Heart left ventricle (tissue), 16 donors: ENCODE measurements at regions not wholly inside any gene's neighbourhood (a gene's known extent, or its start where the extent isn't known, plus 50 kb on each side); places are given as distances from the start of the nearest gene placed in this dataset.

ENCODE experiments used
- ATAC-seq, 4 donors: fragments of 200-7000 bp; cut with Tn5 transposase; one replicate each; pipeline ENCODE4 v1.9.1; 2020 to 2022; ENCODE audit warnings: moderate library complexity in 4 of 4, mild to moderate bottlenecking in 3 of 4, moderate number of reproducible peaks in 1 of 4
- DNase-seq, 5 donors: peaks; one replicate each; pipeline ENCODE4 v3.0.0-alpha.2; 2020
- H3K27ac ChIP-seq, 12 donors: fragments of 200-600 bp; sonication (generic) in 4 of 12; one replicate each; pipeline versions ENCODE4 v1.5.0 to v1.8.0; 2016 to 2022; ENCODE audit warnings: mild to moderate bottlenecking in 2 of 12
- H3K27me3 ChIP-seq, 9 donors: fragments of 200-600 bp; sonication (generic) in 2 of 9; one replicate each; pipeline versions ENCODE4 v1.5.1 to v1.8.0; 2016 to 2022; ENCODE audit warnings: mild to moderate bottlenecking in 3 of 9
- H3K36me3 ChIP-seq, 9 donors: fragments of 200-600 bp; sonication (generic) in 2 of 9; one replicate each; pipeline versions ENCODE4 v1.5.0 to v1.8.0; 2018 to 2022; ENCODE audit warnings: mild to moderate bottlenecking in 2 of 9
- H3K4me1 ChIP-seq, 12 donors: fragments of 200-600 bp; sonication (generic) in 4 of 12; one replicate each; pipeline versions ENCODE4 v1.5.0 to v1.8.0; 2016 to 2022; ENCODE audit warnings: mild to moderate bottlenecking in 3 of 12
- H3K4me3 ChIP-seq, 12 donors: fragments of 200-600 bp; sonication (generic) in 4 of 12; one replicate each; pipeline versions ENCODE4 v1.5.0 to v1.8.0; 2017 to 2022; ENCODE audit warnings: mild to moderate bottlenecking in 9 of 12, moderate library complexity in 4 of 12
- H3K9me3 ChIP-seq, 12 donors: fragments of 200-600 bp; sonication (generic) in 4 of 12; one replicate each; pipeline versions ENCODE4 v1.5.0 to v1.8.0; 2016 to 2022; ENCODE audit warnings: mild to moderate bottlenecking in 1 of 12
- POLR2A ChIP-seq, 2 donors: fragments of 450-650 bp; IDR thresholded peaks; one replicate each; pipeline ENCODE4 v1.6.1; 2017; ENCODE audit warnings: antibody characterized with exemption in 2 of 2, mild to moderate bottlenecking in 2 of 2, moderate library complexity in 2 of 2
- WGBS, 4 donors: extraction: QIAGEN DNeasy Blood & Tissue Kit in 2 of 4; methylation state at CpG; one replicate each; pipeline versions ENCODE4 v1.1.5 to v1.1.7; 2013 to 2018; 5-methylcytosine and 5-hydroxymethylcytosine counted together
- intact Hi-C, 10 donors: fragments of 100-400 bp; cut with DNase I; formaldehyde crosslinking; loops; one replicate each; pipeline versions ENCODE4 v1.11.1 to v1.14.2; 2022
- TF ChIP-seq, protein P1 (sequence below), 12 donors: fragments of 200-600 bp; sonication (generic) in 4 of 12; IDR thresholded peaks; one replicate each; pipeline versions ENCODE4 v1.5.0 to v1.8.0; 2018 to 2022; ENCODE audit warnings: antibody characterized with exemption in 12 of 12, mild to moderate bottlenecking in 5 of 12
- donor health status: ischemic (EF 13 %, LVEDD 7.1; RV severe dilation, severe dysfunction).
- donor health status: healthy with polysubstance abuse.
- donor health status: DM: no; HTN: yes; CAD: no.
- donor health status: DM: no; HTN: no; CAD: no.
- donor health status: ischemic (EF 25% LVEDD 6.9; RV normal size, moderate dysfunction).
- donor health status: ischemic (EF 25% LVEDD 5.7; RV mildly dilated, moderate dysfunction).
- donor health status: healthy.
- donor health status: DM: yes; HTN: yes; CAD: no.
- donor health status: ischemic (EF 35%, LVEDD 5.7; RV mildly dilated, moderate dysfunction).
- donor health status: nonischemic (EF 11% LVEDD 7.7; RV severe dilation, severe dysfunction).
- donor health status: DM: yes; HTN: yes; CAD: no.
- donor health status: PGD.
- donor health status: ischemic (EF 29% LVEDD 5.4; RV normal size, mild dysfunction).
- donor health status: nonischemic (EF 23%, LVEDD 6.1; RV moderate dilation, normal function).

GRCh38 chr4:38499101-38499500, 164.9 kb upstream of the KLF3 start:
- TF ChIP-seq, protein P1, sequence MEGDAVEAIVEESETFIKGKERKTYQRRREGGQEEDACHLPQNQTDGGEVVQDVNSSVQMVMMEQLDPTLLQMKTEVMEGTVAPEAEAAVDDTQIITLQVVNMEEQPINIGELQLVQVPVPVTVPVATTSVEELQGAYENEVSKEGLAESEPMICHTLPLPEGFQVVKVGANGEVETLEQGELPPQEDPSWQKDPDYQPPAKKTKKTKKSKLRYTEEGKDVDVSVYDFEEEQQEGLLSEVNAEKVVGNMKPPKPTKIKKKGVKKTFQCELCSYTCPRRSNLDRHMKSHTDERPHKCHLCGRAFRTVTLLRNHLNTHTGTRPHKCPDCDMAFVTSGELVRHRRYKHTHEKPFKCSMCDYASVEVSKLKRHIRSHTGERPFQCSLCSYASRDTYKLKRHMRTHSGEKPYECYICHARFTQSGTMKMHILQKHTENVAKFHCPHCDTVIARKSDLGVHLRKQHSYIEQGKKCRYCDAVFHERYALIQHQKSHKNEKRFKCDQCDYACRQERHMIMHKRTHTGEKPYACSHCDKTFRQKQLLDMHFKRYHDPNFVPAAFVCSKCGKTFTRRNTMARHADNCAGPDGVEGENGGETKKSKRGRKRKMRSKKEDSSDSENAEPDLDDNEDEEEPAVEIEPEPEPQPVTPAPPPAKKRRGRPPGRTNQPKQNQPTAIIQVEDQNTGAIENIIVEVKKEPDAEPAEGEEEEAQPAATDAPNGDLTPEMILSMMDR (IDR thresholded peaks at IDR 0.05), result no peak
- TF ChIP-seq POLR2A (IDR thresholded peaks at IDR 0.05), result no peak
- DNase-seq (no peak), ATAC-seq (no peak)
- 84 to 89% (median 86%) methylated on average over 1 of the region's 1 CpG for WGBS, 4 donors
- no peaks in the 10 kb centered on the region for H3K27me3 ChIP-seq
- no peak overlapping the region for H3K4me3 ChIP-seq
- intact Hi-C loops, result loop anchor here in 1 of 10 donors (10.0 kb wide), 1 partner anchor 304 kb away; no protein-coding TSS in a partner anchor
- H3K9me3 ChIP-seq, result no peaks in the 10 kb centered on the region
- H3K4me1 ChIP-seq, result peaks cover 0 to 7% (median 0%) of the 10 kb centered on the region in 12 donors
- H3K36me3 ChIP-seq, result no peaks in the 10 kb centered on the region
- no peak overlapping the region for H3K27ac ChIP-seq

DNA sequence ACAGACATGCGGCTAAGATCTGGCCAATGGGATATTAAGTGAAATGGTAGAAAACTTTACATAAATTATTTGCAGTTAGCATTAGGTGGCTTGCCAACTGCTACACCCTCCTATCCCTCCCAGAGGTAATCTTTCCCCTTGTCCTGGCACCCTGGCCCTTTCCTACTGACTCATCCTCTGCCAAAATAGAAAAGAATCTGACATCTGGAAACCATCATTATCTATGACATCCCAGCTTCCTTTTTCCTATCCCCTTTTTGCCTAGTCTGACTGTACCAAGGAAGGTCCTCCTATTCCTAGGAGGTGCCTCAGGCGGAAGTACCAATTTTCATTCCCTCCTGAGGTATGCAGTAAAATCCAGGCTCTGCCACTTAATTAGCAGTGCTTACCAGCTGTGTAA, 163.6 kb upstream of the KLF3 start:
- peak in 3 of 4 donors; percentile 42 to 76 (median 53) for ATAC-seq
- Histone ChIP-seq H3K27ac (no peak overlapping the region), H3K4me1 (peaks cover 0 to 7% (median 0%) of the 10 kb centered on the region in 12 donors), H3K9me3 (no peaks in the 10 kb centered on the region), H3K36me3 (no peaks in the 10 kb centered on the region), H3K27me3 (no peaks in the 10 kb centered on the region), H3K4me3 (no peak overlapping the region)
- WGBS, 4 donors, result 95 to 97% (median 96%) methylated on average over 2 of the region's 2 CpGs
- intact Hi-C loops, result no loop called here
- no peak for DNase-seq
- TF ChIP-seq, protein P1 (IDR thresholded peaks at IDR 0.05), result no peak
- TF ChIP-seq POLR2A (IDR thresholded peaks at IDR 0.05), result no peak

GRCh38 chr4:38501698-38502097, 162.3 kb upstream of the KLF3 start:
- Histone ChIP-seq H3K36me3 (no peaks in the 10 kb centered on the region), H3K4me3 (no peak overlapping the region), H3K27me3 (no peaks in the 10 kb centered on the region), H3K9me3 (no peaks in the 10 kb centered on the region), H3K27ac (peak overlapping the region in 1 of 12 donors; percentile 13), H3K4me1 (peaks cover 0 to 7% (median 0%) of the 10 kb centered on the region in 12 donors)
- intact Hi-C loops, result no loop called here
- WGBS, 4 donors, result 58 to 76% (median 73%) methylated on average over 2 of the region's 2 CpGs
- no peak for DNase-seq
- TF ChIP-seq, protein P1 (IDR thresholded peaks at IDR 0.05), result no peak
- no peak for TF ChIP-seq POLR2A (IDR thresholded peaks at IDR 0.05)
- ATAC-seq, result peak in 3 of 4 donors; percentile 64 to 68 (median 66)

- DNase-seq, result no peak
- no peak for ATAC-seq
- Histone ChIP-seq H3K27me3 (no peaks in the 10 kb centered on the region), H3K27ac (no peak overlapping the region), H3K4me1 (peaks cover 0 to 7% (median 0%) of the 10 kb centered on the region in 12 donors), H3K4me3 (no peak overlapping the region), H3K36me3 (no peaks in the 10 kb centered on the region), H3K9me3 (no peaks in the 10 kb centered on the region)
- WGBS, 4 donors, result 82 to 90% (median 85%) methylated on average over 6 of the region's 6 CpGs
- TF ChIP-seq, protein P1 (IDR thresholded peaks at IDR 0.05), result no peak
- no peak for TF ChIP-seq POLR2A (IDR thresholded peaks at IDR 0.05)
- intact Hi-C loops, result no loop called here
Observed at GRCh38 chr4:38503689-38504395, 160.2 kb upstream of the KLF3 start.
